Activated CD4-positive, alpha-beta T cell treated with anti-CD3 and anti-CD28 coated beads, Interleukin-10, Interleukin-2, amounts not matched to agents 100 ng/mL and 50 ng/mL, durations not matched to agents 16 hours and 8 hours (primary cell): ENCODE measurements at regions not wholly inside any gene's neighbourhood (a gene's known extent, or its start where the extent isn't known, plus 50 kb on each side); places are given as distances from the start of the nearest gene placed in this dataset.
"Not testable (repeated sequence)": the region's sequence is repeated elsewhere in the genome, so short reads cannot be mapped to it uniquely, and the experiment has no call there.

Experiments used
- DNase-seq: peaks from one replicate; pipeline ENCODE4 v3.0.0-alpha.2; 2020

DNA sequence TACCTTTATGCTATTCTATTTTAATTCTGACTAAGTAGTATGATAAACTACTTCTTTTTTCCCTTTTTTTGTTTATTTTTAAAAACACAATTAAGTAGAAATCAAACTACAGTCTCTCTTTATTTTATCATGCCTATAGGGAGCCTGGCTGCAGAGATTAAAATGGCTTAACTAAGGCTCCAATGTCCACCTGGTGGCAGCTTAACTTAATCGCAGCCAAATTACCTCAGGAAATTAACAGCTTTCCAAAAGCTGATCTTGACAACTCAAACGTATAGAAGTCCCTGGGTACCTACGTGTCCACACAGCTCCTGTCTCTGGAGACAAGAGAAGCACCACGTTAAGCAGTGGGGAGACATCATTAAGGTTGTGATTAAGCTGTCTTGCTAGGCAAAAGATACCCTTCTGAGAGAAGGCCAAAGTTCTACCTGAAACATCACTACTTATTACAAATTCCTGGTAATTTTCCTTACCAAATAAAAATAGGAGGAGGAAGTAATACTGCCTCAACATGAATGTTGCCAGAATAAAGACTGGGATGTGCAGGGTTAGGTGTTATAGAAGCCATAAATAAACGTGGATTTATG is 63.2 kb upstream of the SNX19 start:
- no peak for DNase-seq

DNA sequence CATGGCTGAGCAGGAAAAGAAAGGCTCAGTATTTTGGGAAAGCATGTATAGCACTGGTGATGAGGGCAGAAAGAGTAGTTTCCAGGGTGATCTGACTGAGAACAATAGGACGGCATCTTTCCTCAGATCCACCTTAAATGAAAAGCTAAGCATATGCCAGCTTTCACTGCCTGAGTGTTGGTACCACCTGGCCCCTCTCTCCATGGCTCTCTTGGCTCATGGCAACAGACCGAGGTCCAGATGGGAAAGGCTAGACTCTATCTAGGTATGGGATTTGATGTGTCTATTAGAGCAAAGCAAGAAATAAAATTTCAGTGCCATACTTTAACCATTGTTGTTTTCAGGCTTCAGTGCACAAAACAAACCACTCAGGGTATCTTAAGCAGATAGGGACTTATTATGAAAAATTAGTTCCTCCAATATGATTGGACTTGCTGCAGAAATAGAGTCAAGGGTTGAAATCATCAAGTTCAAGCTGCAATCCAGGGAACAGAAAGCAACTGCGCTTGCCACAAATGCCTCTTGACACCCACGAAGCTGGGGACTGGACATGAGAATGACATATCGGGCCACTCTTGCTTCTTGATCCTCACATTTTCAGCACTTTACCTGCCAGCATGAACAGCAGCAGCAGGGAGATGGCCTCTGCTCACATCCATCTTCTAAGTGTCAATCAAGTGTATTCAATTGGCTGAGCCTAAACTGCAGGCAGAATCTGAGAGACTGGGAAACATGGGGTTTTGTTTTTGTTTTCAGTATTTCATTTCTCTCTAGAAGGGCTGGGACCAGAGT is 64.0 kb upstream of the SNX19 start:
- no peak for DNase-seq

DNA sequence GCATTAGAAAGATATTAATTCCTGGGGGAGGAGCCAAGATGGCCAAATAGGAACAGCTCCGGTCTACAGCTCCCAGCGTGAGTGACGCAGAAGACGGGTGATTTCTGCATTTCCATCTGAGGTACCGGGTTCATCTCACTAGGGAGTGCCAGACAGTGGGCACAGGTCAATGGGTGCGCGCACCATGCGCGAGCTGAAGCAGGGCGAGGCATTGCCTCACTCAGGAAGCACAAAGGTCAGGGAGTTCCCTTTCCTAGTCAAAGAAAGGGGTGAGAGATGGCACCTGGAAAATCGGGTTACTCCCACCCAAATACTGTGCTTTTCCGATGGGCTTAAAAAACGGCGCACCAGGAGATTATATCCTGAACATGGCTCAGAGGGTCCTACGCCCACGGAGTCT is 68.0 kb upstream of the SNX19 start:
- DNase-seq = not testable (repeated sequence)

DNA sequence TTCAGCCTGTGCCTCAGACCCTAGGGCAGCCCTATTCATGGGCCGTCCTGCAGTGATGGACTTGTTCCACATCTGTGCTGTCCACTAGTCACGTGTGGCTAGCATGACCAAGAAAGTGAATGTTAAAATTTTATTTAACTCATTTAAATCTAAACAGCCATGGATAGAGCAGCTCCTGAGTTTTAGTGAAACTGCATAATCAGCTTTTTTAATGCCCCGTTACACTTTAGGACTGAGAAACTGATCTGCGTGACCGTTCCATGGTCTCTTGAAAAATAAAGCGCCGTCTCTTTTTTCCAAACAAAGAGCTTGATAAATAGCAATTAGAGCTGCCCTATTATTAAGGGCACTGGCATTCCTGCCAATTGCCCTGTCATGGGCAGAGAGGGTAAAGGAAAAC is 76.5 kb upstream of the SNX19 start:
- no peak for DNase-seq

DNA sequence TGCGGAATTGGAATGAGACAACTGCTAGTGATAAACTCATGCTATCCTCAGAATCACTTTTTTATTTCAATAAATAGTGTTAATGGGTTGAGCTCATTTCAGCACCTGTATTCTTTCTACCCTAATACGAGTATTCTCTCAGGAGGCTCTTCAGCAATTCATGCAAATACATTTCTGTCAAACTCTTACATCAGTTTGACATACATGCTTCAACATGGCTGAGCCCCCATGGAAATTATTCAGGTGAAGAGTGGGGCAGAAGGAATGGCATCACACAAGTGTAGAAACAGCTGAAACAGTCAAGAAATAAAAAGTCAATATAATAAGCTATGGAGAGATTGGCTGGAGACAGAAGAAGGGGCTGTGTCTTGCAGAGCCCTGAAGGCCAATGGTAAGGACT is 77.8 kb upstream of the SNX19 start:
- DNase-seq = no peak

DNA sequence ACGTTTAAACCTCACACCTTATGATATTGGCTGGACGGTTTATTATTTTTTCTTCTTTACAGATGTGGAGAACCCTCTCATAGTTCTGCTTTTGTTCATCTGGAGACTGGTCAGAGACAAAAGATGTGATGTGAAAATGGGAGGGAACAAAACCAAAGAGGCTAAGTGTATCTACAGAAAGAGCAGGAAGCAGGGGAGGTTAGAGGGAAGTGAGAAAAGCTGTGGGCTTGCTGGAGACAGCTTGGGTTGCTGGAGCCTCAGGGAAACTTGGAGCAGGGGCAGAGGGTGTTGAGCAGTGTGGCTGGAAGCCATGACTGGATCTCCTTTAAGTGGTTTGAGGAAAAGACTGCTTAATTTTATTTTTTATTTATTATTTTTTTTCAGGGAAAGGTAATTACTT is 79.0 kb upstream of the SNX19 start:
- DNase-seq = no peak

DNA sequence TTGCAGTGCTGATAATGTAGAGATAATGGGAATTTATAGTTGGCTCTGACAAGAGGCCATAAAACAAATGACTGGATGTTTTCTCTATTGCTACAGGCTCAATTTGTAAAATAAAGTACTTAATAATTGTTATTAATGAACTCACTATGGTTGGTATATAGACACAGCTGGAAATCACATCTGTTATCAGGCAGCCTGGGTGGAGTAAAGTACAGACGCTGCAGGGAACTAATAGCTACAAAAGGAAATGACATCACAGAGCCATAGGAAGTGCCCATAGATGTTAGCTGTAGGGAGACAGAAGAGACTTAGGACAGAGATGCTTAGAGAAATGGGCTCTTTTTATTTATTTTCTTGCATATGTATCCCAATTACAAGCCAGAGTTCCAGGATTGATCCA is 81.0 kb upstream of the SNX19 start:
- DNase-seq = no peak

DNA sequence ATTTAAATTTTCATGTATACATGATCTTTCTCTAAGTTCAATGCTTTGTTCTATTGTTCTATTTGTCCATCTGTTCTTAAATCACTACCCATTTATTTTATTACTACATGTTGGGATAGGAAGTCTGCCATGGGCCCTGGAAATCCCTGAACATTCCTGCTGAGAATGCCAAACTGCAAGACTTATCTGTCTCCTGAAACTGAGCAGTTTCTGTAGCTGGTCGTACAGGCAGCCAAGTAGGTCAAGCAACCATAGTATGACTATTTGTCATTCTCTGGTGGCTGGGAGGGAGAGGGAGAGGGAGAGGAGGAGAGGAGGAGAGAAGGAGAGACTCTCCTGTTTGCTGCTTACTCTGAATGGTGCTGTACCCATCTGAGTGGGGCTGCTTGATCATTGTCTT is 82.8 kb upstream of the SNX19 start:
- no peak for DNase-seq

DNA sequence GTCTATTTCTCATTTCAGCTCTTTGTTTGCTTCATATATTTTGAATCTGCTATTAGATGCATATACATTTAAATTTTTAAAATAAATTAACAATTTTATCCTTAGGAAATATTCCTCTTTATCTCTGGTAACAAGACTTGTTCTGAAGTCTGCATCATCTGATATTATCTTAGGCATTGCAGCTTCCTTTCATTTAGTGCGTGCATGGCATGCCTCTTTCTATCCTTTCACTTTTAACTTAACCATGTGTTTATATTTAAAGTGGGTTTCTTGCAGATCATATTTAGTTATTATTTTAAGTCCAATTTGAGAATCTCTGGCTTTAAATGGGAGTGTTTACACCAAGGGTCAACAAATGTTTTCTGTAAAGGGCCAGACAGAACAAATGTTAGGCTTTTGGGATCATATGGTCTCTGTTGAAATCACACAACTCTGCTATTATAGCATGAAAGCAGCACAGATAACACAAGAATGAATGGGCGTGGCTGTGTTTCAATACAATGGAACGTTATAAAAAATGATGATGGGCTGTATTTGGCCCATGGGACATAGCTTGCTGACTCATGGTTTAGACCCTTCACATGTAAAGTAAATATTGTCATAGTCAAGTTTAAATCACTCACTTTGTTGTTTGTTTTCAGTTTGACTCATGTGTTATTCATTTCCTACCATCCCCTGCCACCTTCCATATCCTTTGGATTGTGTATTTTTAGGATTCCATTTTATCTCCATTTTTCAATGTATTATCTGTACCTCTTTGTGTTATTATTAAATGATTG is 83.9 kb upstream of the SNX19 start:
- no peak for DNase-seq

DNA sequence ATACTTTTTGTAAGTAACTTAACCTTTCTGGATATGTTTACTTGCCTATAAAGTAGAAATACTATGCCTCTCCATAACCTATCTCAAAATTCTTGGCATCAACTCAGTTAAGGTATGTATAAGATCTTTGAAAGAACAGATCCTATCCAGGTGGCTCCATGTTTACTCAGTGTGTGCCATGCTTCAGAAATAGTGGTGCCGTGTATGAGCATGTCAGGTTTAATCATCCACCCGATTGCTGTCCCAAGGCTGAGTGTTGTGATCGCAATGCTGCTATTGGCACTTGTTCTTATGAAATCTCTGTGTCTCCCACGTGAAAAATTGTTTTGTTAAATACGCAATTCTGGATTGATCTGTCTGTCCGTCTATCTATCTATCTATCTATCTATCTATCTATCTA is 85.9 kb upstream of the SNX19 start:
- DNase-seq = no peak

DNA sequence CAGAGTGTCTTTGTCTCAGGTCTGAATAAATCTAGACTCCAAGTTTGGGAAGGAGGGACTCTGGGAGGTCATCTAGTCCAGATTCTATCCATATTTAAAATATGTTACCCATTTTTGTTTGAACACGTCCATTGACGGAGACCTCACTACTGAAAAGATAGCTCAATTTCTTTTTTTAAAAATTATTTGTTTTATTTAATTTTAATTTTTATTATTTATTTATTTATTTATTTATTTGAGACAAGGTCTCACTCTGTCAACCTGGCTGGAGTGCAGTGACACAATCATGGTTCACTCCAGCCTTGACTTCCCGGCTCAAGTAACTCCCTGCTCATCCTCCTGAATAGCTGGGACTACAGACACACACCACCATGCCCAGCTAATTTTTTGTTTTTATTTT is 89.5 kb upstream of the SNX19 start:
- DNase-seq = no peak

DNA sequence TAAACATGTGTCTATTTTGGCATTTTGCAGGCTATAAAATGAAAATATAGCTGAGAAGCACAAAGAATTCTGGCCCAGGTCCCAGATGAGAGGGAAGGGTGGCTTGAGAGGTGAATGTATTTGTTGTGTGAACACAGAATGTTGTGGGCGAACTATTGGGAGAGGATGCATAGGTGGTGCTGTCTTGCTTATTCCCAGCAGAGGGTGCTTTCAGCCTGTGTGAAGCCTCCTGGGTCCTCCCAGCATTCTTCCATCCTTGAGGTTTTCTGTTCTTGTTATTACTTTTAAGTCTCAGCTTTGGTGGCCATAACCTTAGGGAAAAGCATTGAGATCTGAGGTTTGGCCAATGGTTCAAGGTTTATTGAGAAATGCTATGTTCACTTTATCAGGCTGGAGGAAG is 108.7 kb upstream of the SNX19 start:
- peak; percentile 2 for DNase-seq

DNA sequence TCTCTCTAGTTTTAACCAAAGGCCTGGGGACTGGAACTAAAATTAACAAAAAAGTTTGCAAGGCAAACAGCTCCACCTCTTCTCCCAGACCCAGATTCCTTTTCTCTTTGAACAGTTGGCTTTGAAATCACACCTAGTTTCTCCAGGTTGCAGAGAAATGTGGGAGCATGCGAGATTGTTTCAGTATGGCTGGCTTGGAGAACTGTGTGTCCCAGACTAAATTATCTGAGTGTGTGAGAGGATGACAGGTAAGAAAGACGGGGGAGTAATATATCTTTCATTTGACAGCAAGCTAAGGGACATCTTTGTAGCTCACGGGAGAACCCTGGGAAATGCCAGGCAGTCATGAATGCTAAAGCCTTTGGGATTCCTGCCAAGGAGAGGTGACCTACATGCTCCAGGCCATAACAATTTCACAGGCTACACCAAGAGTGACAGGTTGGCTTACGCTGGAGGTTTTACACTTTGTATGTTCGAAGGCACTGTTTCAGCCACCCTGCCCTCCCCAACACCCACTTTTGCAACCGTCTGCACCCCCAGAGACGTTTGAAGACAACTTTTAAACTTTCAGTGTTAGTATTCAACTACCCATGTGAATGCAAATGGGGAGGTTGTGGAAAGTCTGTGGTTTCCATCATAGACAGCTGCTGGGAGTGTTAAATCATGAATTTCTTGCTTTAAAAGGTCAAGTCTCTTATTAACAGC is 109.3 kb upstream of the SNX19 start:
- no peak for DNase-seq

DNA sequence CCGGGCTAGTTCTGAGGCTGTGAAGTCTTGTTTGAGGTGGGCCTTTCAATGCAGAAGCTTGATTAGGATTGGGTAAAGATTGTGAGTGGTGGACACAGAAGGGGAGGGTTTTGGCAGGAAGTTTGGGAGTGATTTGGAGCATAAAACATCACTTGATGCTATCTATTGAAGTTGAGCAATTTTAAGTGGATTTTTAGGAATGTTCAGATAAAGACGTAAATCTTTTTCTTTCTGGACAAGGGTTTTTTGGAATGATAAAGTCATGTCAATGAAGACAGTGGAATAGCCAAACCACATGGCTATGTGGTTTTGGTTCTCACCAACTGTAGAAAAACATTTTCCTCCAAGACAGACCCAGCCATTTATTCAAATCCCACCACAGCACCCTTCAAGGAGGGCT is 111.2 kb upstream of the SNX19 start:
- no peak for DNase-seq

DNA sequence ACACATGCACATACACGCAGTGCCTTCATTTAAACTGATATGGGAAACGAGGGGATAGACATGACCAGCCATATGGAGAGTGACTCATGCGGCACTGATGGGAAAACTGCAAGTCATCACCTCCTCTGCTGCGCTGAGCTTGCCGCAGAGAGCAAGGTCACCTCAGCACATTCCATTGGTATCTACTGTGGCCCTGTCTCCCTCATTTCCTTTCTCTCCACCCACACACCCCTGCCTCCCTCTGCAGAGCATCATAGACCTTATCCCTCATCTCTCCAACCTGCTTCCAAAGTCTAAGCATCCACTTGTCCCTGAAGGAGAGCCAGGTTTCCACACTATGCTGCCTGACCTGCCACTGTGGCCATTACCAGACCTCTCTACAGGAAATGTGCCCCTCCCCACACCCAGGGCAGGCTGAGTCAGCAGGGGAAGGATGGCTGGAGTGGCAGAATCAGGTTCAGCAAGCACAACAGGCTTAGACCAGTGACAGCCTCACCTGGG is 116.9 kb upstream of the SNX19 start:
- no peak for DNase-seq

DNA sequence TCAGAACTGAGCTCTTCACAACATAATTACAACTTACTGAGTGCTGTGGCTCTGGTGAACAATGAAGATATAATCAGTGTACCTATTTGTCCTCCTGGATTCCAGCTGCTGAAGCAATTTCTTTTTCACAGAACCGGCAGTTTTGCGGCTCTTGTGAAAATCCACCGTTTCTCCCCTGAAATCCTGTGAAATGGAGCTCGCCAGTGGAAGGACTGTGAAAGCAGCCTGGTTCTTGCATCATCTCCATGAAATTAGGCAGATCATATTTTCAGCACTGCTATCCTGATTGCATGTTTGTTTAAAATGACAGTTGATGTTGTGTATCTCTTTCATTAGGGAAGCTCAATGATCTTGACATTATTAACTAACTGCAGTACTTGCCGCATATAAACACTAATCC is 120.2 kb upstream of the SNX19 start:
- no peak for DNase-seq

DNA sequence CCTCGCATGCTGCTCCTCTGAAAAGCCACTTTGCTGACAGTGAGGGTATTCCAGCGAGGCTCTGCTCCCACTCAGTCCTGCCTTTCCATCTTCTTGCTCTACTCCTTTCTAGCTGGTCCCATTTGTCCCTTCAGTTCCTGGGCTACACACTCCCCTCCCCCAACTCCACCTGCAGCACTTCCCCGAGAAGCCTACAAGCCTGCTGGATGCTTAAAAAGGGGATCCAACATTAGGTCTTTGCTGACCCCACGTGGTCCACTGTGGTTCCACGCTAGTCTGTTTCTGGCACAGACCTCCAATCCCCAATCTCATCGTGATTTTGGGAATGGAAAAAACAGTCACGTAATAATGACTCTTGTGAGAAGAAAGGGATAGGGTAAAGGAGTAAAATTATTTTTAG is 121.6 kb upstream of the SNX19 start:
- no peak for DNase-seq

DNA sequence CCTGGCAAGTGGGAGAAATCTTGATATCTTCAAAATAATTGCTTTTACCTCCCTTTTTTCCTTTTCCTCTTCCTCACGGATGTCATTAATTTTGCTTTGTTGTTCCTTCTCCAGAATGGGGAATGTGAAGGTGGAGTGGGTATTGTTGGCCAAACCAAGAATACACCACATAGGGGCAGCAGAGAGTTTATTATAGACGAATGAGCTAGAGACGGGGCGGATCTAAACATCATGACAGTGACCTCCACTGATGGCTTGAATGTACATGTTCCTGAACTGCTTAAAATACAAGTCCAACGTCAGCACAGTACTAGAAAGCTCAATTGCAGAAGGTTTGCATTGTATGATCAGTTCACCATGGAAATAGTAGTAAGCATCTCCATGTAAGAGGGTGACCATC is 122.3 kb upstream of the SNX19 start:
- no peak for DNase-seq

DNA sequence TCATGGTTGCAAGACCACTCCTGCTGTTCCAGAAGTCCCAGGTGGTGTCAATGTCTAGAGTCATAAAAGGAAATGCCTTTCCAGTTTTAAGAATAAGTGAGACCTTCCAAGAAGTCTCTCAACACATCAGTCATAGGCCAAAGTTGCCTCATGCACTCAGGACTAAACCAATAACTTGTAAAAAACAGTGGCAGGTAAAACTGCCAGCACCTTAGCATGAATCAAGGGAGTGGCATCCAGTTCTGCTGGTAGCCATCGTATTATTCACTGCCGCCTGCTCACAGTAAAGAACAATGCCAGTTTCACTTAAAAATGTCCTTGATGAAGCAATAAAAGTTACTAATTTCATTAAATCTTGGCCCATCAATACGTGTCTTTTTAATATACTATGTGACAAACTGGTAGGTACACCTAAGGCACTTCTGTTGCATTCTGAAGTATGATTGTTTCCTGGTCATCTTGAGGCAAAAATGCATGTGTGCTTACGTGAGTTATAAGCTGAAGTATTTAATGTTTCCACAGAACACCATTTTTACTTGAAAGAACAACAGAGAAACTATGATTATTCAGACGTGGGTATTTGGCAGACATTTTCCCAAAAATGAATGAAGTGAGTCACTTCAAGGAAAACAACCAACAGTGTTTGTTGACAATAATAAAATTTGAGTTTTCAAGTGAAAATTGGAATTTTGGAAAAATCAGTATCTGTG is 125.2 kb upstream of the SNX19 start:
- no peak for DNase-seq

DNA sequence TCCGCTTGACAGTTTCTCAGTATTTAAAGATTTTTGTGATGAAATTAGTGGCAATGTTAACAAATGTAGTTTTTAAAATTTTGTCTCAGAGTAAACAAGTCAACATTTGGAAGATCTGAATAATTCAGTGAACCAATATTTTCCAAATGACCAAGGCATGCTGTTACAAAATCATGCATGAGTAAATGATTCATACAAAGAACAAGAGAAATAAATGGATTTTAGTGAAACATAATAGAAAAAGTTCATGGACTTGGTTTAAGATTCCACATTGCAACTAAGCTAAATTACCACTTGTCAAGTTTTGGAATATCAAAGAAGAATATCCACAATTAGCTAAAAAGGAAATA is 125.7 kb upstream of the SNX19 start:
- DNase-seq = no peak

DNA sequence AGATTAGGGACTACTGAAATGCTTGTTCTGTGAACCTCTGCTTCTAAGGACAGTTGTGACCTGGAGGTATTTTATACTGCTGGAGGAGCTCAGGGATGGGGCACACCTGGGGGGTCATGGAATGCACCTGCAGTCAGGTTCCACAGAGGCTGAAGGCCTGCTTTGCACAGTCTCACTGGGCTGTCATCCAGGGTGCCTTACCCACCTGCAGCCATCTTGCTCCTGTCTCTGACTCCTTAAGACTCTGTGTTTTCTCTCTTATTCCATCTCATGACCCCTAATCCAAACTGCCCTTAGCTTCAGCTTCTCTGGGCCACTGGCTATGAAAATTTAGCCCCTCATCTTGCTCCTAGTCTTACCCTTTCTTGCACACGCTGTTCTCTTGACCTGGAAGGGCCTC is 127.0 kb upstream of the SNX19 start:
- DNase-seq = no peak

DNA sequence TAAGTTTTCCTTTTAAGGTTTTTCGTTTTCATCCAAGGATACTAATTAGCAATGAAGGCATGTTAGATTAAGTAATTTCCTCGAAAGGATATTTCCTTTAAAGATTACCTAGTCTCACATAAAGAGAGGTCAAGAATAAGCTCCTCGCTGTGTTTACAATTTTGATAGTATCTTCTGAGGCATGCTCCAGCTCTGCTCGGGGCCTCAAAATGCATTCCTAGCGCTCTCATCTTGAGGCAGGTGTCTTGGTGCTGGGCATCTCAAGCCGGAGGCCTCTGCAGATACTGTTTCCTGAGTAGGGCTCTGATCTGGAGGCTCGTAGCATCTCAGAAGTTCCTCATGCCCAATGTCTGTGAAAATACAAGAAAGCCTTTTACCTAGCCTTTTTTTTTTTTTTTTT is 128.6 kb upstream of the SNX19 start:
- DNase-seq = no peak

DNA sequence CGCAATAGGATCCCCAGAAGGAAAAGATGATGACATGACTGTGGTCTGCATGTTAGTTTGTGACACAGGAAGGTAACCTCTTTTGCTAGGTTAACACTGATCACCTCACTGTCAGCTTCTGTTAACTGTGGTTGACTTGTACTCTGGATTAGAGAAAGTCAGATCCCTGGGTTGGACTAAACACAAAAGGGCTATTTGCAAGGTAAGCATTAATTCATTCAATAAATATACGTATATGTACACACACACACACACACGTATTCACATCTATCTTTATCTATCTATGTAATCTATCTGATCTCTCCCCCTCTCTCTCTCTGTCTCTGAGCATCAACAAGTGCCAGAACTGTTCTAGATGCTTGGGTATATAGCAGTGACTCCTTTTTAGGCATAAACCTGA is 136.1 kb upstream of the SNX19 start:
- no peak for DNase-seq
